MM.1S (cell line): ENCODE measurements at regions not wholly inside any gene's neighbourhood (a gene's known extent, or its start where the extent isn't known, plus 50 kb on each side); places are given as distances from the start of the nearest gene placed in this dataset.

Experiments used
- CTCF ChIP-seq: fragments of 300-600 bp; sonication (generic); IDR thresholded peaks from 2 replicates; pipeline ENCODE4 v1.5.1; 2016; ENCODE audit warnings: antibody characterized with exemption, low read length, mixed read lengths
- EZH2 ChIP-seq: fragments of 300-600 bp; sonication (generic); optimal IDR thresholded peaks from 2 replicates; pipeline ENCODE3; 2017; ENCODE audit warnings: low read depth, mild to moderate bottlenecking, antibody characterized with exemption, low read length, mixed read lengths
- EZH2phosphoT487 ChIP-seq: fragments of 300-600 bp; sonication (generic); IDR thresholded peaks from 2 replicates; pipeline ENCODE4 v1.6.1; 2018; ENCODE audit warnings: antibody characterized with exemption, low read length

- TF ChIP-seq EZH2 (no peak), CTCF (no peak), EZH2phosphoT487 (no peak)
Measured at GRCh38 chr12:131647667-131648066, 63.2 kb upstream of the SFSWAP start.
